GM19324 (cell line): ENCODE measurements at regions not wholly inside any gene's neighbourhood (a gene's known extent, or its start where the extent isn't known, plus 50 kb on each side); places are given as distances from the start of the nearest gene placed in this dataset.
"Not testable (repeated sequence)": the region's sequence is repeated elsewhere in the genome, so short reads cannot be mapped to it uniquely, and the experiment has no call there.

Source experiments
- ATAC-seq: cut with Tn5 transposase; IDR thresholded peaks from one replicate; pipeline ENCODE4 v1.9.1; 2021; ENCODE audit warnings: mild to moderate bottlenecking, moderate library complexity; ENCODE audit not compliant: unreplicated experiment, low FRiP score

DNA sequence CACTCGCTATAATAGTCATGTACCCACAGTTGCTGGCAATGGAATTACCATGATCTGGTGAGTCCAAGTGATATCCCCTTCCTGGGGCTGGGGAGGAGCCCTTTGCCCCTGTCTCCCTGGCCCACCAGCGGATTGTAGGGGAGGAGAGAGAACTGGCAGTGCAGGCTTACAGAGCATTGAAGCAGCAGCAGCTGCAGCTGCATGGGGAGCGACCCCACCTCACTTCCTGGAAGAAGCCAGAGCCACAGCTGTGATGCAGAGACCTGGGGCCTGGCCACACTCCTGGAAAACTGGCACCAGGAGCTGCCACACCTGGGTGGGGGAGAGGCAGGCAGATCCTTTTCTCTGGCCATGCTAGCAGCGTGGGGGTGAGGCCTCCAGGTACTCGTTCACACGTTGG lies 300.1 kb upstream of the PROK2 start:
- no peak for ATAC-seq

DNA sequence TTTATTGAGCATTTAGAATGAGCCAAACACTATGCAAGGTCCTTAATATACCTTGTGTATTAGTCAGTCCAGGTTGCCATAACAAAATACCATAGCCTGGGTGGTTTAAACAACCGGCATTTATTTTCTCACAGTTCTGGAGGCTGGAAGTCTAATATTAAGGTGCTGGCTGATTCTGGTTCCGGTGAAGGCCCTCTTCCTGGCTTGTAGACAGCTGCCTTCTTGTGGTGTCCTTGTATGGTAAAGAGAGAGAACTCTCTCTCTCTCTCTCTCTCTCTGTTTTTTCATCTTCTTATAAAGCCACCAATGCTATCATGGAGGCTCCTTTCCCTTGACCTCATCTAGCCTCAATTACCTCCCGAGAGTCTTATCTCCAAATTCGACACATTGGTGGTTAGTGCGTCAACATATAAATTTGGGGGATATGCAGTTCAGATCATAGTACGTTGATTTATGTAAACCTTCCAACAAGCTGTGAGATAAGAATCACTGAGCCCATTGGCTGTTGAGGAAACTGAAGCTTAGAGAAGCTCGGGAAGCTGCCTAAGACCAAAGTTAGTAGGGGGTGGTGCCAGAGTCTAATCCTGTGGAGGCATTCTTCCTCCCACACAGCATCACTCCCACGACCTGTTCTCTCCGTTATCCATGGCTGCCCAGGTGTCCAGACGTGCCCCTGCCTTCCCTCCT lies 298.0 kb upstream of the PROK2 start:
- ATAC-seq: no peak

GRCh38 chr3:72082186-72082715 lies 297.3 kb upstream of the PROK2 start:
- peak; percentile 46 for ATAC-seq

DNA sequence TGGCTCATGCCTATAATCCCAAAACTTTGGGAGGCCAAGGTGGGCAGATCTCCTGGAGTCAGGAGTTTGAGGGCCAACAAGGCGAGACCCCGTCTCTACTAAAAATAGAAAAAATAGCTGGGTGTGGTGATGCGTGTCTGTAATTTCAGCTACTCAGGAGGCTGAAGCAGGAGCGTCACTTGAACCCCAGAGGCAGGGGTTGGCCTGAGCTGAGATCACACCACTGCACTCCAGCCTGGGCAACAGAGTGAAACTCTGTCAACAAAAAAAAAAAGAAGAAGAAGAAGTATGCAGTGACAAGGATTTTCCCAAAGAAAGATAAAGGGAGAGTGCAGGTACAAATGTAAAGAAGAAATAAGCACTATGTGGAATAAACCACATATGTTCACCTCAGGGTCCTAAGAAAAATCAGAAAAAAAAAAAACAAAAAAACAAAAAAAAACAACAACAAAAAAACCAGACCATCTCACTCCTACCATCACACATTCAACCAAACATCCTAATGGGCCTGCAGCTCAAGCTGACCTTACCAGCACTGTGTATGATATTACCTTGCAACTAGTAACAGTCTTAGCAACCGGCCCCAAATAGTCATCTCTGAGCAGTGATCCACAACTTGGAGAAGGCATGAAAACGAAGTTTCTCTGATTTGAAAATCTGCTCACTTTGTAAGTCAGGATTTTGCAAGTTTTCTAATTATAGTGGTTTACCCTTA lies 296.7 kb upstream of the PROK2 start:
- ATAC-seq: no peak

DNA sequence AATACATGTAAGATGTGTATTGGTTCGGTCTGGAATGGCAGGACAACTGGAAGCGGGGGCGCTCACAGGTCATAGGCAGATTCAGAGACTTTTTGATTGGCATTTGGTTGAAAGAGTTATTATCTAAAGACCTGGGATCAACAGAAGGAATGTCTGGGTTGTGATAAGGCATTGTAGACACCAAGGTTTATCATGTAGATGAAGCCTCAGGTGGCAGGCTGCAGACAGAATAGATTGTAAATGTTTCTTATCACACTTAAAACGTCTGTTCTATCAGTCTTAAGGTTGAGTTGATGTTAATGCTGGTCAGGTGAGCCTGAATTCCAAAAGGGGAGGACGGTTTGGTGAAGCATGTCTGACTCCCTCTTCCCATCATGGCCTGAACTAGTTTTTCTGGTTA lies 295.9 kb upstream of the PROK2 start:
- no peak for ATAC-seq

DNA sequence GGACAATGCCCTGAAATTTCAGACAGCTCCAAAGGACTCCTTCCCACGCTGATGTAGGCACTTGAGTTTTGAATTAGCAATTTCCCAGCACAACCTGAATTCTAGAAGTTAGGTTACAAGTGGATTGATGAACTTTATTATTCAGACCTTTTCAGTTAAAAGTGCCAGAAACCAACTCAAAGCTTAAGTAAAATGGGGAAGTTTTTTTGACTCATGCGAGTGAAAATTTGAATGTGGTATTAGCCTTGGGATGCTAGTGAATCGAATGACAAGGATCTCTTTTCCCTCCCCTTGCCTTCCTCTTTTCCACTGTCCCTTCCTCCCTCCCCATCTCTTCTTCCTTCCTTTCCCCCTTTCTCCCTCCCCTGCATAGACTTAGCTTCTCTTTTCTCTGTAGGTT lies 295.1 kb upstream of the PROK2 start:
- ATAC-seq: no peak

DNA sequence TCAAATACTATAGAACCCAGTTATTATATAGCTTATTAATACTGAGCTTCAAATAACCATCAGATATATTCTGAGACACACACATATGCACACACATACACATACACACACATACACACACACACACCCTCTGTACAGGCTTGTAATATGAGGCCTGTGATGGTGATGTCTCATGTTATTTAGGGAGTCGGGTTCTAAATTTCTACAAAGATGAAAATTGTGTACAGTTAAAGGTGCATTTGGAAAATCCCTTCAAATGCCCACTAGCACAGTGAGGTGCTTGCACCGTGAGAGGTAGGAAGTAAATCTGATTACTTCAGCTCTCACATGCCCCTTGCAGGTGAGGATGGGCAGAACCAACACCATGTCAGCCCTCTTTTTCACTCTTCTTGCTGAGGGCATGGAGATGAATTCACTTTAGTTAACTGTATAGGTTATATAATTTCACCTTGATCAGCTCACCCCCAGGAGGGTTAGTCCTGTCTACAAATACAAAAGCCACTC lies 294.5 kb upstream of the PROK2 start:
- no peak for ATAC-seq

DNA sequence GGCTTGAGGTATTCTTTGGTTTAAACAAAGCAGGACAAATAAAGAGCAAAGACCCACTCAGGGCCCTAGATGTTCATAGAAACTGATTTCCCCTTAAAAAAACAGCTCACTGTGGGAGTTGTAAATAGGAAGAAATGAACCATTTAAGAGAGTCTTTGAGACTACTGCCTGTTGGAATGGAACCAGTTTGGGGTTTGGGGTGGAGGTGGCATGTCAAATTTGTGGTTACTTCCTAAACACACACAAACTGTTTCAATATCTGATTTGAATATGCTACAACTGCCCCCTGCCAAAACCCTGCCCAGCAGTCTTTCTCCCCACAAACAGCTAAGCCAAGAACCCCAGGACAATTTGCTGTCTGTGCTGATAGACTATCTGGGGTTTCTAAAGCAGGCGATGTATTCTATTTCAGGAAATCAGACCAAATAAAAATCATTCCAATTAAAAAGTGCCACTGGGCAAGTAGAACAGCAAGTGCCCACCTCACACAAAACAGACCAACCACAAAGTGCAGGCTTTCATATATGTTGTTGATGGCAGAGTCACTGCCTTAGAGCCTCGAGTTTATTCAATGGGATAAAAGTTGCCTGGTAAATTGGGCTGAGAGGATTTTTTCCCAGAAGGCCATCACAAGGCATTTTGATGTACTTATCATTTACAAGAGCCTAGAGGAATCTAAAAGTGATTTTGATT lies 293.9 kb upstream of the PROK2 start:
- no peak for ATAC-seq

DNA sequence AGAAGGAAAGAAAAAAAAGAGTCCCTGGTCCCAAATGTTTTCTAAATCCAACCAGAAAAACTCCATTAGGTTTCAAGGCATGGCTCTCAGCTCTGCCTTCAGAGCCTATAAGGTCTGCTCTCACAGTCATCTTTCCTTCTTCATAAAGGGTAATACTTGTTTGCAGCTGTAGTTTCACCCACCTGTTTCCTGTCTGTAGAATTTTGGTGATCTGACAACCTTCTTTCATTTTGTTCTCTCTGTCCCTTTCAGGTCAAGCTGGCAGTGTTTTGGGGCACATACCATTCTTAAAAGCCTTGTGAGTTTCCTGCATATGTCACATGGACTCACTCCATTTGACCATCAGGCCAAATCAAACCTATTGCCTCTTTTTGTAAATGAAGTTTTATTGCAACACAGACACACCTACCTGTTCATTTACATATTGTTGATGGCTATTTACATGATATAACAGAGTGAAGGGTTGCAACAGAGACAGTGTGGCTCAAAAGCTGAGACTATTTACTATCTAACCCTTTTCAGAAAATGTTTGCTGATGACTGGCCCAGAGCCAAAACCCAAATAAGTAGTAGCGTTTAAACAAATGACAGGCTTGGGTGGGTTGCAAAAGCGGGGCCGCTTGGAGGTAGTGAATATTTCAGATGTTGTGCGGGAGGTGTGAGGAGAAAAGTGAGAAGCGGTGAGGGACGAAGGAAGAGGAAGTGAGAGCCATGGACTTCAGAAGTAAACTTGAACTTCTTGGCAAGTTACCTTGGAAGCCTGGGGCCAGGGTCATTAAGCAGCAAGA lies 292.7 kb upstream of the PROK2 start:
- peak; percentile 61 for ATAC-seq

DNA sequence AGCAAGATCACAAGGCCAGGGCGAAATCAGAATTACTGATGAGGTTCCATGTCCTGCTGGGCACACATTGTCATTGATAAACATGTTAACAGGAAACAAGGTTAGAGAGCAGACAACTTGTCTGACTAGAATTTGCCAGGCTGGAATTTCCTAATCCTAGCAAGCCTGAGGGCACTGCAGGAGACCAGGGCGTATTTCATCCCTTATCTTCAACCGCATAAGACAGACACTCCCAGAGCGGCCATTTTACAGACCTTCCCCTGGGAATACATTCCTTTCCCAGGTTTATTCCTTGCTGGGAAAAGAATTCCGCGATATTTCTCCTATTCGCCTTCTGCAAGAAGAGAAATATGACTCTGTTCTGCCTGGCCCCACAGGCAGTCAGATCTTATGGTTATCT lies 290.9 kb upstream of the PROK2 start:
- not testable (repeated sequence) for ATAC-seq

GRCh38 chr3:72071624-72072023 lies 286.7 kb upstream of the PROK2 start:
- ATAC-seq: no peak

GRCh38 chr3:72070005-72070404 lies 285.1 kb upstream of the PROK2 start:
- no peak for ATAC-seq

DNA sequence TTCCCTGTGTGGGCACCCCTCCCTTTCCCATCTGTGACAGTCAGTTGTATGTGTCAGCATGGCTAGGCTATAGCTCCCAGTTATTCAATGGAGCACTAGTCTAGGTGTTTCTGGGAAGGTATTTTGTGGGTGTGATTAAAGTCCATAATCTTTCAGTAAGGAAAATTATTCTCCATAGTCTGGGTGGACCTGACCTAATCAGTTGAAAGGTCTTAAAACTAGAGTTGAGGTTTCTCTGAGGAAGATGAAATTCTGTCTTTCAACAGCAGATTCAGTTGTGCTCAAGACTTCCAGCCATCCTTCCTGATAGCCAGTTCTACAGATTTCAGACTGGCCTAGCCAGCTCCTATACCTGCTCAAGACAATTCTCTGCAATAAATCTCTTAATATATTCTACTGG lies 284.6 kb upstream of the PROK2 start:
- no peak for ATAC-seq

- ATAC-seq: no peak
These were observed 283.7 kb upstream of the PROK2 start for GRCh38 chr3:72068621-72069020.

DNA sequence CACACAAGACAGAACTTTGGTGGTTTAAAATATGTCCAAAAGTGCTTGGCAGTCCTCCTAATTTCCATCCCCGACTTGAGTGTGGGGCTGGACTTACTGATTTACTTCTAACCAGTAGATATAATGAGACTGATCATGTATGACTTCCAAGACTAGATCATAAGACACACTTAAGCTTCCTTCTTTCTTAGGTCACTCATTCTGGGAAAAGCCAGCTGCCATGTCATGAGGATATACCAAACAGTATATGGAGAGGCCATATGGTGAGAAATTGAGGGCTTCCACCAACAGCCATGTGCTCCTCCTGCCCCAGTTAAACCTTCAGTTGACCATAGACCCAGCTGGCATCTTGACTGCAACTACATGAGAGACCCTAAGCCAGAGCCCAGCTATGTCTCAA lies 282.8 kb upstream of the PROK2 start:
- ATAC-seq: no peak

GRCh38 chr3:72065872-72066641 lies 281.1 kb upstream of the PROK2 start:
- ATAC-seq: no peak

DNA sequence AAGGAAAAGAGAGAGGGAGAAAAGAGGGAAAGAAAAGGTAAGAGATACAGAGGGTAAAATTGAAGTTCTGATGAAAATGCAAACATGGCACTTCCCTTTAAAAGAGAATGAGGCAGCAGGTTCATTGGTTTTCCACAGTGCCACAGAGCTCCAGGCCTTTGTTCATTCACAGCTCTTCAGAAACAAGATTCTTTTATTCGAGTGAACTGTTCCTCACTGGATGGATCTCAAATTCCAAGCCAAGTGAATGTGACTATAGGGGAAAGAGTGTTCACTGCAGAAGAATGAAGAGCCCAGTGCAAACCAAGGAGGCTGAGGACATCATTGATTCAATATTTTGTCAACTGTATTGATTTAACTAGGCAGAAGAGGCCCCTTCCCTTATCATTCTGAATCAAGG lies 280.3 kb upstream of the PROK2 start:
- no peak for ATAC-seq

DNA sequence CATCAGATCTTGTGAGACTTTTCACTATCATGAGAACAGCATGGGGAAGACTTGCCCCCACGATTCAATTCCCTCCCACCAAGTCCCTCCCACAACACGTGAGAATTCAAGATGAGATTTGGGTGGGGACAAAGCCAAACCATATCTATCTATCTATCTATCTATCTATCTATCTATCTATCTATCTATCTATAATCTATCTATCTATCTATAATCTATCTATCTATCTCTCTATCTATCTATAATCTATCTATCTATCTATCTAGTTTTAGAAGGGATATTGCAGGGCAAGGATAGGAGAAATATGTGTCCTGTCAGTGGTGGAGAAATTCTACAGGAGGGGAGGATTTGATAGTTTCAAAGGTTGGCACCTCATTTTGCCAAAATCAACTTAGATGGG lies 279.8 kb upstream of the PROK2 start:
- not testable (repeated sequence) for ATAC-seq

GRCh38 chr3:72062017-72062416 lies 277.1 kb upstream of the PROK2 start:
- ATAC-seq: no peak
